Ishikawa (cell line): ENCODE measurements at regions not wholly inside any gene's neighbourhood (a gene's known extent, or its start where the extent isn't known, plus 50 kb on each side); places are given as distances from the start of the nearest gene placed in this dataset.

Experiments
- CEBPB ChIP-seq: IDR thresholded peaks from 2 replicates; pipeline ENCODE4 v1.6.1; 2012
- CREB1 ChIP-seq: IDR thresholded peaks from 2 replicates; pipeline ENCODE4 v1.6.1; 2012; ENCODE audit warnings: low read depth
- EGR1 ChIP-seq: IDR thresholded peaks from 2 replicates; pipeline ENCODE4 v1.6.1; 2012
- EP300 ChIP-seq: IDR thresholded peaks from 2 replicates; pipeline ENCODE4 v1.6.1; 2012; ENCODE audit warnings: borderline replicate concordance
- FOXM1 ChIP-seq: IDR thresholded peaks from 2 replicates; pipeline ENCODE4 v1.6.1; 2012; ENCODE audit warnings: low read depth, borderline replicate concordance
- MAX ChIP-seq: IDR thresholded peaks from 2 replicates; pipeline ENCODE4 v1.6.1; 2012
- NFIC ChIP-seq: IDR thresholded peaks from 2 replicates; pipeline ENCODE4 v1.6.1; 2012
- RAD21 ChIP-seq: IDR thresholded peaks from 2 replicates; pipeline ENCODE4 v1.6.1; 2012; ENCODE audit warnings: low read depth
- TAF1 ChIP-seq: IDR thresholded peaks from 2 replicates; pipeline ENCODE4 v1.6.1; 2012; ENCODE audit warnings: low read depth, mild to moderate bottlenecking
- TCF12 ChIP-seq: IDR thresholded peaks from 2 replicates; pipeline ENCODE4 v1.6.1; 2012; ENCODE audit warnings: low read depth
- TEAD4 ChIP-seq: IDR thresholded peaks from 2 replicates; pipeline ENCODE4 v1.6.1; 2012
- YY1 ChIP-seq: IDR thresholded peaks from 2 replicates; pipeline ENCODE4 v1.6.1; 2012; ENCODE audit warnings: low read depth
- ZBTB7A ChIP-seq: IDR thresholded peaks from 2 replicates; pipeline ENCODE4 v1.6.1; 2012; ENCODE audit warnings: low read depth
- TF ChIP-seq, protein P1 (sequence below): IDR thresholded peaks from 2 replicates; pipeline ENCODE4 v1.6.1; 2012
- TF ChIP-seq, protein P2 (sequence below): IDR thresholded peaks from 2 replicates; pipeline ENCODE4 v1.6.1; 2012; ENCODE audit warnings: low read depth, mild to moderate bottlenecking

GRCh38 chr4:1472148-1472797 lies 66.0 kb upstream of the NKX1-1 start:
- TF ChIP-seq TAF1: no peak
- TF ChIP-seq, protein P1, sequence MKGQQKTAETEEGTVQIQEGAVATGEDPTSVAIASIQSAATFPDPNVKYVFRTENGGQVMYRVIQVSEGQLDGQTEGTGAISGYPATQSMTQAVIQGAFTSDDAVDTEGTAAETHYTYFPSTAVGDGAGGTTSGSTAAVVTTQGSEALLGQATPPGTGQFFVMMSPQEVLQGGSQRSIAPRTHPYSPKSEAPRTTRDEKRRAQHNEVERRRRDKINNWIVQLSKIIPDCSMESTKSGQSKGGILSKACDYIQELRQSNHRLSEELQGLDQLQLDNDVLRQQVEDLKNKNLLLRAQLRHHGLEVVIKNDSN: no peak
- no peak for TF ChIP-seq NFIC
- TF ChIP-seq CREB1: no peak
- TF ChIP-seq EP300: no peak
- TF ChIP-seq EGR1: no peak
- no peak for TF ChIP-seq RAD21
- TF ChIP-seq, protein P2, sequence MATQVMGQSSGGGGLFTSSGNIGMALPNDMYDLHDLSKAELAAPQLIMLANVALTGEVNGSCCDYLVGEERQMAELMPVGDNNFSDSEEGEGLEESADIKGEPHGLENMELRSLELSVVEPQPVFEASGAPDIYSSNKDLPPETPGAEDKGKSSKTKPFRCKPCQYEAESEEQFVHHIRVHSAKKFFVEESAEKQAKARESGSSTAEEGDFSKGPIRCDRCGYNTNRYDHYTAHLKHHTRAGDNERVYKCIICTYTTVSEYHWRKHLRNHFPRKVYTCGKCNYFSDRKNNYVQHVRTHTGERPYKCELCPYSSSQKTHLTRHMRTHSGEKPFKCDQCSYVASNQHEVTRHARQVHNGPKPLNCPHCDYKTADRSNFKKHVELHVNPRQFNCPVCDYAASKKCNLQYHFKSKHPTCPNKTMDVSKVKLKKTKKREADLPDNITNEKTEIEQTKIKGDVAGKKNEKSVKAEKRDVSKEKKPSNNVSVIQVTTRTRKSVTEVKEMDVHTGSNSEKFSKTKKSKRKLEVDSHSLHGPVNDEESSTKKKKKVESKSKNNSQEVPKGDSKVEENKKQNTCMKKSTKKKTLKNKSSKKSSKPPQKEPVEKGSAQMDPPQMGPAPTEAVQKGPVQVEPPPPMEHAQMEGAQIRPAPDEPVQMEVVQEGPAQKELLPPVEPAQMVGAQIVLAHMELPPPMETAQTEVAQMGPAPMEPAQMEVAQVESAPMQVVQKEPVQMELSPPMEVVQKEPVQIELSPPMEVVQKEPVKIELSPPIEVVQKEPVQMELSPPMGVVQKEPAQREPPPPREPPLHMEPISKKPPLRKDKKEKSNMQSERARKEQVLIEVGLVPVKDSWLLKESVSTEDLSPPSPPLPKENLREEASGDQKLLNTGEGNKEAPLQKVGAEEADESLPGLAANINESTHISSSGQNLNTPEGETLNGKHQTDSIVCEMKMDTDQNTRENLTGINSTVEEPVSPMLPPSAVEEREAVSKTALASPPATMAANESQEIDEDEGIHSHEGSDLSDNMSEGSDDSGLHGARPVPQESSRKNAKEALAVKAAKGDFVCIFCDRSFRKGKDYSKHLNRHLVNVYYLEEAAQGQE: no peak
- no peak for TF ChIP-seq TEAD4
- no peak for TF ChIP-seq CEBPB
- TF ChIP-seq ZBTB7A: no peak
- no peak for TF ChIP-seq FOXM1
- TF ChIP-seq MAX: no peak
- TF ChIP-seq YY1: no peak
- TF ChIP-seq TCF12: no peak

- TF ChIP-seq, protein P1: peak; percentile 53; the same call in 1 of the 2 replicates
- TF ChIP-seq MAX: 0 out of 2 replicates have a peak, but pooled peaks have one; percentile 20
- no peak for TF ChIP-seq EGR1
Measured at GRCh38 chr4:1471443-1472147, 65.4 kb upstream of the NKX1-1 start.

- TF ChIP-seq EGR1 (no peak), TCF12 (no peak), EP300 (no peak), TEAD4 (no peak), CREB1 (no peak), CEBPB (no peak), TAF1 (no peak), MAX (no peak), NFIC (no peak), RAD21 (no peak), YY1 (no peak), ZBTB7A (no peak), FOXM1 (no peak)
- TF ChIP-seq, protein P2: no peak
Measured at GRCh38 chr4:1470816-1471442, 64.7 kb upstream of the NKX1-1 start.

GRCh38 chr4:1470393-1470670 lies 64.1 kb upstream of the NKX1-1 start:
- TF ChIP-seq RAD21 (no peak), FOXM1 (no peak), TCF12 (no peak), NFIC (no peak), MAX (no peak), TEAD4 (no peak), YY1 (no peak), EGR1 (no peak), CEBPB (no peak), ZBTB7A (no peak), CREB1 (no peak), EP300 (no peak), TAF1 (no peak)
- TF ChIP-seq, protein P2: no peak
- TF ChIP-seq, protein P1: no peak
